DOHH2 (cell line): ENCODE measurements at regions not wholly inside any gene's neighbourhood (a gene's known extent, or its start where the extent isn't known, plus 50 kb on each side); places are given as distances from the start of the nearest gene placed in this dataset.

ENCODE experiments used
- H3F3A ChIP-seq: fragments of 200-600 bp; sonication (generic), shearing (Covaris generic); 2 replicates; pipeline ENCODE4 v1.6.0; 2016; ENCODE audit warnings: antibody characterized with exemption, mild to moderate bottlenecking; ENCODE audit not compliant: control insufficient read depth, insufficient read depth
- H3K27ac ChIP-seq: fragments of 200-600 bp; sonication (generic); 2 replicates; pipeline ENCODE4 v1.5.1; 2014; ENCODE audit warnings: low read depth, mild to moderate bottlenecking, low read length, moderate library complexity
- H3K27me3 ChIP-seq: fragments of 200-600 bp; sonication (generic); 2 replicates; pipeline ENCODE4 v1.6.1; 2014; ENCODE audit warnings: mild to moderate bottlenecking, low read length, mixed read lengths; ENCODE audit not compliant: control insufficient read depth
- H3K36me3 ChIP-seq: fragments of 200-600 bp; sonication (generic); 2 replicates; pipeline ENCODE4 v1.6.1; 2014; ENCODE audit warnings: mild to moderate bottlenecking, low read length, moderate library complexity, mixed read lengths; ENCODE audit not compliant: control insufficient read depth
- H3K4me1 ChIP-seq: fragments of 200-600 bp; sonication (generic); 2 replicates; pipeline ENCODE4 v1.6.1; 2014; ENCODE audit warnings: mild to moderate bottlenecking, low read length, mixed read lengths; ENCODE audit not compliant: control insufficient read depth
- H3K4me2 ChIP-seq: fragments of 200-600 bp; sonication (generic); 2 replicates; pipeline ENCODE4 v1.6.0; 2014; ENCODE audit warnings: mild to moderate bottlenecking, low read length, moderate library complexity
- H3K4me3 ChIP-seq: fragments of 200-600 bp; sonication (generic); 2 replicates; pipeline ENCODE4 v1.5.1; 2014; ENCODE audit warnings: mild to moderate bottlenecking, low read length, mixed read lengths
- H3K79me2 ChIP-seq: fragments of 200-600 bp; sonication (generic); 2 replicates; pipeline ENCODE4 v1.6.1; 2014; ENCODE audit warnings: mild to moderate bottlenecking, low read length, mixed read lengths; ENCODE audit not compliant: control insufficient read depth
- H3K9me2 ChIP-seq: fragments of 200-600 bp; sonication (generic); replicated peaks from 2 replicates; pipeline ENCODE4 v1.6.1; 2014; ENCODE audit warnings: mild to moderate bottlenecking, low read length, mixed read lengths; ENCODE audit not compliant: control insufficient read depth
- H3K9me3 ChIP-seq: fragments of 200-600 bp; sonication (generic); 2 replicates; pipeline ENCODE4 v1.6.1; 2014; ENCODE audit warnings: antibody characterized with exemption, low read length, mixed read lengths; ENCODE audit not compliant: control insufficient read depth, insufficient read depth
- H4K20me1 ChIP-seq: fragments of 200-600 bp; sonication (generic); 2 replicates; pipeline ENCODE4 v1.6.0; 2014; ENCODE audit warnings: low read depth, mild to moderate bottlenecking, antibody characterized with exemption, low read length, moderate library complexity; ENCODE audit not compliant: control insufficient read depth, insufficient read depth
- EZH2phosphoT487 ChIP-seq: fragments of 200-600 bp; sonication (generic); IDR thresholded peaks from 2 replicates; pipeline ENCODE4 v1.6.1; 2017; ENCODE audit warnings: borderline replicate concordance, mild to moderate bottlenecking, antibody characterized with exemption, low read length, moderate library complexity, mixed read lengths
- TF ChIP-seq, protein P1 (sequence below): fragments of 200-600 bp; sonication (generic); IDR thresholded peaks from one replicate; pipeline ENCODE4 v1.5.1; 2014; ENCODE audit warnings: antibody characterized with exemption, mild to moderate bottlenecking, low read depth, low read length; ENCODE audit not compliant: poor library complexity, severe bottlenecking

DNA sequence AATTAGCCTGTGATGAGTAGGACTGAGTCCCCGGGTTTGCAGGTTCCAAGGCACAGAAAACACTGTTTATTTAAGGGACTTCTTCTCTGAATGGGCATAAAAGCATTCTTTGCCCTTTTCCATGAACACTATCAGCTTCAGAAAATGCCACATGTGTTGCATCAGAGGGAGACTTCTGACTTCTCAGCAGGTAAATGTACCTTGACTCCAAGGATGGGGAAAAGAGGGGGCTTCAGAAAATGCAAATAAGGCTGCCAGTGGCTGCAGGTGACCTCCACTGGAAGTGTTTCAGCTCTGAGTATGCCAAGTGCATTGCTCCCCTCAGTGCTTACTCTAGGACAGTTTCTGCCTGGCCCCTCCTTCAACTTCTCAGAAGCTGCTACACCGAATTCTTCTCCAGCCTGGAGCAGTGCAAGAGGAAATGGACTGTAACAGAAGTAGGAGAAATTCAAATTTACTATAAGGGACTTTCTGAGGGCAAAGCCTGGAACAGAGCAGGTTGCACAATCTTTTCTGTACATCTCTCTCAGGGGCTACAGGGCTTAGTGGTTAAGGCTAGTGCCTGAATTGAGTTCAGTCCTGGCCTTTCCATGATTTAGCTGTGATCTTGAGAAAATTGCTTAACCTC is 233.2 kb downstream of the PTTG2 start:
- TF ChIP-seq EZH2phosphoT487: no peak
- TF ChIP-seq, protein P1, sequence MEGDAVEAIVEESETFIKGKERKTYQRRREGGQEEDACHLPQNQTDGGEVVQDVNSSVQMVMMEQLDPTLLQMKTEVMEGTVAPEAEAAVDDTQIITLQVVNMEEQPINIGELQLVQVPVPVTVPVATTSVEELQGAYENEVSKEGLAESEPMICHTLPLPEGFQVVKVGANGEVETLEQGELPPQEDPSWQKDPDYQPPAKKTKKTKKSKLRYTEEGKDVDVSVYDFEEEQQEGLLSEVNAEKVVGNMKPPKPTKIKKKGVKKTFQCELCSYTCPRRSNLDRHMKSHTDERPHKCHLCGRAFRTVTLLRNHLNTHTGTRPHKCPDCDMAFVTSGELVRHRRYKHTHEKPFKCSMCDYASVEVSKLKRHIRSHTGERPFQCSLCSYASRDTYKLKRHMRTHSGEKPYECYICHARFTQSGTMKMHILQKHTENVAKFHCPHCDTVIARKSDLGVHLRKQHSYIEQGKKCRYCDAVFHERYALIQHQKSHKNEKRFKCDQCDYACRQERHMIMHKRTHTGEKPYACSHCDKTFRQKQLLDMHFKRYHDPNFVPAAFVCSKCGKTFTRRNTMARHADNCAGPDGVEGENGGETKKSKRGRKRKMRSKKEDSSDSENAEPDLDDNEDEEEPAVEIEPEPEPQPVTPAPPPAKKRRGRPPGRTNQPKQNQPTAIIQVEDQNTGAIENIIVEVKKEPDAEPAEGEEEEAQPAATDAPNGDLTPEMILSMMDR: no peak
- H3K36me3 ChIP-seq: no peaks in the 10 kb centered on the region
- no peaks in the 10 kb centered on the region for H4K20me1 ChIP-seq
- H3F3A ChIP-seq: no peaks in the 10 kb centered on the region
- H3K79me2 ChIP-seq: no peaks in the 10 kb centered on the region
- H3K4me1 ChIP-seq: no peaks in the 10 kb centered on the region
- H3K4me2 ChIP-seq: no peak overlapping the region
- H3K4me3 ChIP-seq: no peak overlapping the region
- no peak overlapping the region for H3K27ac ChIP-seq
- no peaks in the 10 kb centered on the region for H3K9me2 ChIP-seq
- no peaks in the 10 kb centered on the region for H3K9me3 ChIP-seq
- peaks cover 15% of the 10 kb centered on the region for H3K27me3 ChIP-seq

DNA sequence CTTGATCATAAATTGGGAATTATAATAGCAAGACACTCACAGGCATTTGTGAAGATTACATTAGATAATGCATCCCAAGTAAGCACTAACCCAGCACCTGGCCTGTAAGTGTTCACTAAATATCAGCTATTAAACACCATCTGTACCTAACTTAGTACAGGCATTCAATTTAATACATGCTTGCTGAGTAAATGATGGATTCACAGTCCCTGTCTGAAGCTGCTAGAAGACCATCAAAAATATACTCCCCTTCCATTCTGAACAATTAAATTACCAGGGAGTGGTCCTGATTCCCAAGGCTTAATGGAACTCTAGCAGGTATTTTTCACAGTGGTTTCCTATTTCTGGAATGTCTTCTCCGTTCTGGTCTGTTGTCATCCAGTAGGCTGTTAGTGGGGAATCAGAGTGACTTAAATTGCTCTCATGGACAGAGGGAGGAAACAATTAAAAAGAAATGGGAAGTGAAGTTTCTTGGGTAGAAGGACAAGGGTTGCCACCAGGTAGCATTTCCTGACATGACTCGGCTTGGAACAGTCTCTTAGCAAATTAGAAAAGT is 233.9 kb downstream of the PTTG2 start:
- Histone ChIP-seq H3K27me3 (peaks cover 15% of the 10 kb centered on the region), H3K27ac (no peak overlapping the region), H3F3A (no peaks in the 10 kb centered on the region), H4K20me1 (no peaks in the 10 kb centered on the region), H3K9me3 (no peaks in the 10 kb centered on the region), H3K4me2 (no peak overlapping the region), H3K79me2 (no peaks in the 10 kb centered on the region), H3K9me2 (no peaks in the 10 kb centered on the region), H3K4me3 (no peak overlapping the region), H3K4me1 (no peaks in the 10 kb centered on the region), H3K36me3 (no peaks in the 10 kb centered on the region)
- TF ChIP-seq EZH2phosphoT487: no peak
- TF ChIP-seq, protein P1: no peak

DNA sequence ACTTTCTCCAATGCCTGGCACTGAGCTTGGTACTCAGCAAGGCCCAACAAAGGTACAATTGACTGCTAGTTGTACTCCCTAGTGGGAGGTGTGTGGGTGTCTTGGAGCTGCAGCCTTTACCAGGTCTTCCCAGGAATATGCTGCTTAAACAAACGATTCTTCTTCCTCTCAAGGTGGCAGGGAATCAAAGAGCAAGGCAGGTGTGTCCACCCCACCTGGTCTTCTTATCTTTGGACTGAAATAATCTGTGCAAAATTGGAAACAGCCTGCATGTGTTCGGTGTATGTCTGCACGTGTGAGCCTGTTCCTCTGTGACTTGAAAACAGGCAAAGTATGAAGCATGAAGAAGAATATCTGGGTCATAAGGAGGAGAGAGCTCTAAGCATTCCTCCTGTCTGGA is 235.3 kb downstream of the PTTG2 start:
- no peaks in the 10 kb centered on the region for H4K20me1 ChIP-seq
- no peaks in the 10 kb centered on the region for H3K9me2 ChIP-seq
- H3K27ac ChIP-seq: no peak overlapping the region
- no peak overlapping the region for H3K4me3 ChIP-seq
- no peaks in the 10 kb centered on the region for H3K4me1 ChIP-seq
- peaks cover 17% of the 10 kb centered on the region for H3K27me3 ChIP-seq
- H3K4me2 ChIP-seq: no peak overlapping the region
- H3K9me3 ChIP-seq: no peaks in the 10 kb centered on the region
- H3K36me3 ChIP-seq: no peaks in the 10 kb centered on the region
- TF ChIP-seq, protein P1: no peak
- no peak for TF ChIP-seq EZH2phosphoT487
- no peaks in the 10 kb centered on the region for H3K79me2 ChIP-seq
- no peaks in the 10 kb centered on the region for H3F3A ChIP-seq
